Prostate gland (tissue), 2 donors: ENCODE measurements at regions not wholly inside any gene's neighbourhood (a gene's known extent, or its start where the extent isn't known, plus 50 kb on each side); places are given as distances from the start of the nearest gene placed in this dataset.

Experiments used
- DNase-seq: peaks from one replicate; pipeline ENCODE4 v3.0.0-alpha.2; 2019; ENCODE audit warnings: low spot score
- H3K27ac ChIP-seq, 2 donors: fragments of 200-600 bp; sonication (generic); 2 replicates each; pipeline ENCODE4 v1.5.1; 2017 to 2019
- H3K27me3 ChIP-seq: fragments of 200-600 bp; sonication (generic); replicated peaks from 2 replicates; pipeline ENCODE4 v1.5.1; 2019; ENCODE audit not compliant: insufficient read depth
- H3K36me3 ChIP-seq, 2 donors: fragments of 200-600 bp; sonication (generic); 1 replicate in 1 of 2; 2 replicates in 1 of 2; pipeline versions ENCODE4 v1.5.1 to v1.8.1; 2017 to 2019
- H3K4me1 ChIP-seq: fragments of 200-600 bp; sonication (generic); replicated peaks from 2 replicates; pipeline ENCODE4 v1.5.1; 2019
- H3K4me3 ChIP-seq, 2 donors: fragments of 200-600 bp; sonication (generic); 2 replicates each; pipeline ENCODE4 v1.5.1; 2017 to 2019
- H3K9me3 ChIP-seq: fragments of 200-600 bp; sonication (generic); 2 replicates; pipeline ENCODE4 v1.5.1; 2017
- POLR2A ChIP-seq: fragments of 450-650 bp; IDR thresholded peaks from one replicate; pipeline ENCODE4 v1.6.1; 2016; ENCODE audit warnings: antibody characterized with exemption, mild to moderate bottlenecking
- POLR2AphosphoS5 ChIP-seq: sonication (generic); formaldehyde crosslinking; IDR thresholded peaks from one replicate; pipeline ENCODE4 v1.6.1; 2017; ENCODE audit warnings: antibody characterized with exemption
- WGBS: methylation state at CpG from one replicate; pipeline ENCODE4 v1.1.5; 2018; 5-methylcytosine and 5-hydroxymethylcytosine counted together
- intact Hi-C: fragments of 100-400 bp; cut with DNase I; formaldehyde crosslinking; loops from one replicate; pipeline ENCODE4 v1.14.2; 2022
- TF ChIP-seq, protein P1 (sequence below), 4 experiments: fragments of 200-600 bp in 2 of 4; fragments of 450-650 bp in 2 of 4; sonication (generic) in 2 of 4; IDR thresholded peaks; 1 replicate in 3 of 4; 2 replicates in 1 of 4; pipeline ENCODE4 v1.5.1; 2016 to 2019; ENCODE audit warnings: antibody characterized with exemption in 4 of 4, mild to moderate bottlenecking in 2 of 4, moderate library complexity in 2 of 4

DNA sequence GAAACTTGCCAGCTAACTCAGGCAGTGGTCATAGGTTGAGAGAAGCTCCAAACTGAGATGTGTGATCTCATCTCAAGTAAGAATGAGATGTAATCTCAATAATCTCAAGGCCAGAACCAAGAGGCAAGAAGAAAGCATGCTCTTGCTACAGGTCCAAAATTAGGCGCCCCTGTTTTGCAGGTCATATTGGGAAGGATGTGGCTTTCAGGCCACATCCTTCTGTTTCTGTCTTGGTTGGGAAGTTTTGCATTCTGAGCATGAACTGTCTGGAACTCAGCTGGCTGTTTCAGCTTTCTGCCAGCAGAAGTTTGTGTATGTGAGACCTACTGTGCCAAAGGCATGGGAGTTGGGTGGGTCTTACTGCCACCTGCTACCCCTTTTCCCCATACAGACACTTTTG is 67.5 kb upstream of the MS4A8 start:
- Histone ChIP-seq H3K36me3 (no peaks in the 10 kb centered on the region), H3K4me3 (no peak overlapping the region), H3K4me1 (no peaks in the 10 kb centered on the region), H3K27me3 (no peaks in the 10 kb centered on the region), H3K27ac (no peak overlapping the region), H3K9me3 (no peaks in the 10 kb centered on the region)
- no peak for DNase-seq
- WGBS = 75% methylated on average over 1 of the region's 1 CpG
- intact Hi-C loops = no loop called here
- TF ChIP-seq POLR2A = no peak
- TF ChIP-seq, protein P1, sequence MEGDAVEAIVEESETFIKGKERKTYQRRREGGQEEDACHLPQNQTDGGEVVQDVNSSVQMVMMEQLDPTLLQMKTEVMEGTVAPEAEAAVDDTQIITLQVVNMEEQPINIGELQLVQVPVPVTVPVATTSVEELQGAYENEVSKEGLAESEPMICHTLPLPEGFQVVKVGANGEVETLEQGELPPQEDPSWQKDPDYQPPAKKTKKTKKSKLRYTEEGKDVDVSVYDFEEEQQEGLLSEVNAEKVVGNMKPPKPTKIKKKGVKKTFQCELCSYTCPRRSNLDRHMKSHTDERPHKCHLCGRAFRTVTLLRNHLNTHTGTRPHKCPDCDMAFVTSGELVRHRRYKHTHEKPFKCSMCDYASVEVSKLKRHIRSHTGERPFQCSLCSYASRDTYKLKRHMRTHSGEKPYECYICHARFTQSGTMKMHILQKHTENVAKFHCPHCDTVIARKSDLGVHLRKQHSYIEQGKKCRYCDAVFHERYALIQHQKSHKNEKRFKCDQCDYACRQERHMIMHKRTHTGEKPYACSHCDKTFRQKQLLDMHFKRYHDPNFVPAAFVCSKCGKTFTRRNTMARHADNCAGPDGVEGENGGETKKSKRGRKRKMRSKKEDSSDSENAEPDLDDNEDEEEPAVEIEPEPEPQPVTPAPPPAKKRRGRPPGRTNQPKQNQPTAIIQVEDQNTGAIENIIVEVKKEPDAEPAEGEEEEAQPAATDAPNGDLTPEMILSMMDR (IDR thresholded peaks at IDR 0.05) = no peak
- no peak for TF ChIP-seq POLR2AphosphoS5

DNA sequence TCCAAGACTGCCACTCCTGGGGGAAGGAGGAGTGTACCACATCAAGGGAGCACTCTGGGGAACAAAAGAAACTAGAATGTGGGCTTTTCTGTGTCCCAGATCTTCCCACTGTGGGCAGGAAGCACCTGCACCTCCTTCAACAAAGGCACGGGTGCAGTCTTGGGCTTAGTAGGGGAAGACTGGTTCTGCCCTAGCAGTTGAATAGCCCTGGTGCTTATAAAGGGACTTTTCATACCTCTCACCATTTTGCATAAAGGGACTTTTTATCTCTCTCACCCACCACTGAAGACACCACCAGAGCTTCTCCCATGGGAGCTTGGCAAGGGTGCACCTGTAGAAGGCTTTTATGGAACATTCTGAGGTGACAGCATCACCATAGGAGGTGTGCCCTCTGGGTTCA is 65.8 kb upstream of the MS4A8 start:
- WGBS = 75% methylated on average over 1 of the region's 1 CpG

GRCh38 chr11:60634126-60634525 is 65.3 kb upstream of the MS4A8 start:
- no peak for DNase-seq
- TF ChIP-seq POLR2A (no peak), POLR2AphosphoS5 (no peak)
- TF ChIP-seq, protein P1 (IDR thresholded peaks at IDR 0.05) = no peak
- no peaks in the 10 kb centered on the region for H3K4me1 ChIP-seq
- no peak overlapping the region for H3K4me3 ChIP-seq
- no peaks in the 10 kb centered on the region for H3K9me3 ChIP-seq
- no peak overlapping the region for H3K27ac ChIP-seq
- H3K36me3 ChIP-seq = no peaks in the 10 kb centered on the region
- no peaks in the 10 kb centered on the region for H3K27me3 ChIP-seq
- intact Hi-C loops = no loop called here
- 42% methylated on average over 2 of the region's 2 CpGs for WGBS

More for the DNA sequence above, 65.8 kb upstream of the MS4A8 start:
- no peak for DNase-seq
- Histone ChIP-seq H3K36me3 (no peaks in the 10 kb centered on the region), H3K27ac (no peak overlapping the region), H3K4me1 (no peaks in the 10 kb centered on the region), H3K9me3 (no peaks in the 10 kb centered on the region), H3K4me3 (no peak overlapping the region), H3K27me3 (no peaks in the 10 kb centered on the region)
- TF ChIP-seq POLR2AphosphoS5 (no peak), POLR2A (no peak)
- TF ChIP-seq, protein P1 (IDR thresholded peaks at IDR 0.05) = no peak
- intact Hi-C loops = no loop called here

DNA sequence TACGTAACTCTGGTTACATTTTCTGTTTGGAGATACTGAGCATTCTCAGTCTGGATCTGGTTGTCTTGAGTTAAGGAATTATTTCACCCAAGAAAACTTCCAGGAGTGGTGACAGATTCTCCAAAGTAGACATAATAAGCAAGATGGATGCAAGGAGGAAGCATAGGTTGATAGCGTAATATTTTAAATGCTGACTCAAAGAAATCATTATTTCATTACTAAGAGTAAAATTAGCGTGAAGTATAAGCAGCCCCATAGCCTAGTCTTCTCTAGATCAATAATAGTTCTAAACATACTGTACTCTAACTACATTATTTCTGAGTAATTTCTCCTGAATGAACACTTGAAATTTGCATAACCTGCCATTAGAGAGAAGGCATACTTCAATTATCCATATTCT is 57.5 kb upstream of the MS4A8 start:
- Histone ChIP-seq H3K36me3 (no peaks in the 10 kb centered on the region), H3K4me3 (no peak overlapping the region), H3K27ac (no peak overlapping the region), H3K9me3 (no peaks in the 10 kb centered on the region), H3K4me1 (no peaks in the 10 kb centered on the region), H3K27me3 (no peaks in the 10 kb centered on the region)
- TF ChIP-seq POLR2AphosphoS5 = no peak
- TF ChIP-seq POLR2A = no peak
- TF ChIP-seq, protein P1 (IDR thresholded peaks at IDR 0.05) = no peak
- intact Hi-C loops = no loop called here
- 95% methylated on average over 3 of the region's 3 CpGs for WGBS
- DNase-seq = no peak

GRCh38 chr11:60647087-60647486 is 52.3 kb upstream of the MS4A8 start:
- Histone ChIP-seq H3K27ac (no peak overlapping the region), H3K36me3 (no peaks in the 10 kb centered on the region), H3K4me3 (no peak overlapping the region), H3K27me3 (no peaks in the 10 kb centered on the region), H3K4me1 (no peaks in the 10 kb centered on the region), H3K9me3 (no peaks in the 10 kb centered on the region)
- intact Hi-C loops = no loop called here
- DNase-seq = no peak
- TF ChIP-seq POLR2A (no peak), POLR2AphosphoS5 (no peak)
- TF ChIP-seq, protein P1 (IDR thresholded peaks at IDR 0.05) = no peak
- 82% methylated on average over 26 of the region's 28 CpGs for WGBS
